Panc1 (cell line): ENCODE measurements at regions not wholly inside any gene's neighbourhood (a gene's known extent, or its start where the extent isn't known, plus 50 kb on each side); places are given as distances from the start of the nearest gene placed in this dataset.

Experiments
- ATAC-seq: fragments of 200-7000 bp; cut with Tn5 transposase; 2 replicates; pipeline ENCODE4 v1.9.1; 2020; ENCODE audit warnings: mild to moderate bottlenecking, moderate library complexity
- BruUV-seq: library from RNA; stranded (reverse); fragments of 400-500 nt; replicated peaks from 2 replicates; lab custom pipeline; 2021; lab: Mats Ljungman, UMichigan
- CTCF ChIA-PET: fragments of 300-600 bp; sonication (Branson Sonifier 250); formaldehyde crosslinking; loops from one replicate; lab custom pipeline; 2022; ENCODE audit warnings: antibody characterized with exemption; lab: Charles Lee
- POLR2A ChIA-PET: fragments of 300-600 bp; sonication (Branson Sonifier 250); formaldehyde crosslinking; loops from one replicate; lab custom pipeline; 2022; ENCODE audit warnings: antibody characterized with exemption; lab: Charles Lee
- DNase-seq: peaks from one replicate; pipeline ENCODE4 v3.0.0-alpha.2; 2010; ENCODE audit warnings: low read depth, low spot score
- H3K27ac ChIP-seq: 2 replicates; pipeline ENCODE4 v1.5.1; 2011; ENCODE audit warnings: mild to moderate bottlenecking, low read length, inconsistent platforms
- H3K27me3 ChIP-seq: fragments of 200-500 bp; sonication (Bioruptor generic); 2 replicates; pipeline ENCODE4 v1.6.0; 2014; ENCODE audit warnings: low read length, inconsistent platforms; ENCODE audit not compliant: control insufficient read depth, insufficient read depth
- H3K36me3 ChIP-seq: fragments of 200-500 bp; sonication (Bioruptor generic); 2 replicates; pipeline ENCODE4 v1.5.1; 2014; ENCODE audit warnings: inconsistent platforms, mild to moderate bottlenecking, low read length, moderate library complexity; ENCODE audit not compliant: control insufficient read depth, insufficient read depth
- H3K4me1 ChIP-seq: 2 replicates; pipeline ENCODE4 v1.5.1; 2011; ENCODE audit warnings: inconsistent platforms, mild to moderate bottlenecking, low read length, moderate library complexity; ENCODE audit not compliant: control insufficient read depth, insufficient read depth
- H3K4me3 ChIP-seq, 2 experiments: 2 replicates each; pipeline ENCODE4 v1.5.1; 2011 to 2012; ENCODE audit warnings: low read depth in 2 of 2, low read length in 2 of 2, mild to moderate bottlenecking in 2 of 2, inconsistent platforms in 1 of 2, moderate library complexity in 1 of 2
- H3K9me3 ChIP-seq: fragments of 200-500 bp; sonication (Bioruptor generic); 2 replicates; pipeline ENCODE4 v1.5.1; 2014; ENCODE audit warnings: low read depth, mild to moderate bottlenecking, inconsistent platforms, low read length, moderate library complexity; ENCODE audit not compliant: control insufficient read depth, insufficient read depth
- POLR2AphosphoS5 ChIP-seq: IDR thresholded peaks from 2 replicates; pipeline ENCODE4 v1.6.1; 2012; ENCODE audit warnings: mild to moderate bottlenecking, low read depth, low read length, moderate library complexity
- REST ChIP-seq, 2 experiments: IDR thresholded peaks; 2 replicates each; pipeline ENCODE4 v1.6.1; 2011 to 2012; ENCODE audit warnings: low read depth in 2 of 2, control low read depth in 1 of 2, low read length in 1 of 2, mild to moderate bottlenecking in 1 of 2, moderate library complexity in 1 of 2; ENCODE audit not compliant: insufficient read depth in 1 of 2
- SIN3A ChIP-seq: IDR thresholded peaks from 2 replicates; pipeline ENCODE4 v1.6.1; 2012; ENCODE audit warnings: low read depth, mild to moderate bottlenecking, low read length, moderate library complexity, borderline replicate concordance; ENCODE audit not compliant: insufficient read depth
- TCF7L2 ChIP-seq: IDR thresholded peaks from 2 replicates; pipeline ENCODE4 v1.6.1; 2011; ENCODE audit warnings: mild to moderate bottlenecking, low read depth, low read length, inconsistent platforms
- in situ Hi-C: cut with HindIII; loops from 2 replicates; pipeline ENCODE4 v1.10.0; 2016; ENCODE audit warnings: low sequenced_read_pairs, low pct_unique_long_range_greater_than_20kb
- intact Hi-C: fragments of 100-400 bp; cut with micrococcal nuclease; formaldehyde crosslinking; loops from one replicate; pipeline ENCODE4 v1.10.0; 2022; ENCODE audit not compliant: unreplicated experiment
- TF ChIP-seq, protein P1 (sequence below): fragments of 450-650 bp; IDR thresholded peaks from 2 replicates; pipeline ENCODE4 v1.5.1; 2017; ENCODE audit warnings: mild to moderate bottlenecking

GRCh38 chr4:3818371-3818770 is 52.2 kb downstream of the ADRA2C start:
- H3K4me3 ChIP-seq, result no peak overlapping the region
- intact Hi-C loops (no loop called here), in situ Hi-C loops (no loop called here)
- no peaks in the 10 kb centered on the region for H3K27me3 ChIP-seq
- TF ChIP-seq, protein P1, sequence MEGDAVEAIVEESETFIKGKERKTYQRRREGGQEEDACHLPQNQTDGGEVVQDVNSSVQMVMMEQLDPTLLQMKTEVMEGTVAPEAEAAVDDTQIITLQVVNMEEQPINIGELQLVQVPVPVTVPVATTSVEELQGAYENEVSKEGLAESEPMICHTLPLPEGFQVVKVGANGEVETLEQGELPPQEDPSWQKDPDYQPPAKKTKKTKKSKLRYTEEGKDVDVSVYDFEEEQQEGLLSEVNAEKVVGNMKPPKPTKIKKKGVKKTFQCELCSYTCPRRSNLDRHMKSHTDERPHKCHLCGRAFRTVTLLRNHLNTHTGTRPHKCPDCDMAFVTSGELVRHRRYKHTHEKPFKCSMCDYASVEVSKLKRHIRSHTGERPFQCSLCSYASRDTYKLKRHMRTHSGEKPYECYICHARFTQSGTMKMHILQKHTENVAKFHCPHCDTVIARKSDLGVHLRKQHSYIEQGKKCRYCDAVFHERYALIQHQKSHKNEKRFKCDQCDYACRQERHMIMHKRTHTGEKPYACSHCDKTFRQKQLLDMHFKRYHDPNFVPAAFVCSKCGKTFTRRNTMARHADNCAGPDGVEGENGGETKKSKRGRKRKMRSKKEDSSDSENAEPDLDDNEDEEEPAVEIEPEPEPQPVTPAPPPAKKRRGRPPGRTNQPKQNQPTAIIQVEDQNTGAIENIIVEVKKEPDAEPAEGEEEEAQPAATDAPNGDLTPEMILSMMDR, result no peak
- TF ChIP-seq TCF7L2, result no peak
- no peak for TF ChIP-seq REST (IDR thresholded peaks at IDR 0.05; ENCODE audit: insufficient read depth in 1 of 2, low read depth in 2 of 2, low read length in 1 of 2)
- TF ChIP-seq POLR2AphosphoS5, result no peak
- TF ChIP-seq SIN3A, result no peak
- no peak overlapping the region for H3K27ac ChIP-seq
- CTCF ChIA-PET, result no interaction called here
- no TSS peak for BruUV-seq
- H3K4me1 ChIP-seq, result no peaks in the 10 kb centered on the region
- POLR2A ChIA-PET, result no interaction called here
- ATAC-seq, result no peak
- no peak for DNase-seq
- H3K9me3 ChIP-seq, result no peaks in the 10 kb centered on the region
- H3K36me3 ChIP-seq, result no peaks in the 10 kb centered on the region

GRCh38 chr4:3819210-3819919 is 53.2 kb downstream of the ADRA2C start:
- H3K9me3 ChIP-seq, result no peaks in the 10 kb centered on the region
- BruUV-seq, result no TSS peak
- POLR2A ChIA-PET, result no interaction called here
- DNase-seq, result no peak
- no peak overlapping the region for H3K27ac ChIP-seq
- TF ChIP-seq SIN3A (no peak), POLR2AphosphoS5 (no peak), REST (IDR thresholded peaks at IDR 0.05; ENCODE audit: insufficient read depth in 1 of 2, low read depth in 2 of 2, low read length in 1 of 2) (no peak), TCF7L2 (no peak)
- TF ChIP-seq, protein P1, result no peak
- intact Hi-C loops, result no loop called here
- no peaks in the 10 kb centered on the region for H3K27me3 ChIP-seq
- no peak for ATAC-seq
- in situ Hi-C loops, result no loop called here
- H3K4me3 ChIP-seq, result no peak overlapping the region
- H3K36me3 ChIP-seq, result no peaks in the 10 kb centered on the region
- CTCF ChIA-PET, result no interaction called here
- H3K4me1 ChIP-seq, result no peaks in the 10 kb centered on the region
